ENCODE measurements at regions not wholly inside any gene's neighbourhood (a gene's known extent, or its start where the extent isn't known, plus 50 kb on each side); places are given as distances from the start of the nearest gene placed in this dataset.
"Not testable (repeated sequence)": the region's sequence is repeated elsewhere in the genome, so short reads cannot be mapped to it uniquely, and the experiment has no call there.

DNA sequence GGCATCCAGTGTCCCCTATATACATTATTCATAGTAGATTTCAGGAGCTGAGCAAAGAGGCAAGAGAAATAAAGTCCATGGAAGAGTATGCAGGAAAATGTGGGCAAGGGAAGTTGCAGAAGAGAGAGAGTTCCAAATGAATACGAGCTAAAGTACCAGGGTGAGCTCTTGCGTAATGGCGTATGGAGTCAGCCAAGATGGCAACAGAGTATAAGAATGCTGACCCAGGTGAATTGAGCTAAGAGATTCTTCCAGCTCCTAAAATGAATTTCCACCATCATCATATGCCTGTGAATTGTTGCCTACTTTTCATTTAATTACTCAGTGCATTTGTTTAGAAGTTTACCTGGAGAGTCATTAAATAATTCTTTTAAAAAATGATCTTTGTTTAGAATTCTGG lies 153.2 kb upstream of the CNTNAP4 start:
- H3K4me3 ChIP-seq: no peak overlapping the region
- TF ChIP-seq, protein P1, sequence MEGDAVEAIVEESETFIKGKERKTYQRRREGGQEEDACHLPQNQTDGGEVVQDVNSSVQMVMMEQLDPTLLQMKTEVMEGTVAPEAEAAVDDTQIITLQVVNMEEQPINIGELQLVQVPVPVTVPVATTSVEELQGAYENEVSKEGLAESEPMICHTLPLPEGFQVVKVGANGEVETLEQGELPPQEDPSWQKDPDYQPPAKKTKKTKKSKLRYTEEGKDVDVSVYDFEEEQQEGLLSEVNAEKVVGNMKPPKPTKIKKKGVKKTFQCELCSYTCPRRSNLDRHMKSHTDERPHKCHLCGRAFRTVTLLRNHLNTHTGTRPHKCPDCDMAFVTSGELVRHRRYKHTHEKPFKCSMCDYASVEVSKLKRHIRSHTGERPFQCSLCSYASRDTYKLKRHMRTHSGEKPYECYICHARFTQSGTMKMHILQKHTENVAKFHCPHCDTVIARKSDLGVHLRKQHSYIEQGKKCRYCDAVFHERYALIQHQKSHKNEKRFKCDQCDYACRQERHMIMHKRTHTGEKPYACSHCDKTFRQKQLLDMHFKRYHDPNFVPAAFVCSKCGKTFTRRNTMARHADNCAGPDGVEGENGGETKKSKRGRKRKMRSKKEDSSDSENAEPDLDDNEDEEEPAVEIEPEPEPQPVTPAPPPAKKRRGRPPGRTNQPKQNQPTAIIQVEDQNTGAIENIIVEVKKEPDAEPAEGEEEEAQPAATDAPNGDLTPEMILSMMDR (IDR thresholded peaks at IDR 0.05): no peak
- no peaks in the 10 kb centered on the region for H3K27me3 ChIP-seq (replicated peaks; ENCODE audit: insufficient read depth)
- ATAC-seq (ENCODE audit: insufficient number of reproducible peaks, low FRiP score, low read depth) (no peak), DNase-seq (ENCODE audit: low spot score) (no peak)
- no peaks in the 10 kb centered on the region for H3K4me1 ChIP-seq (ENCODE audit: control insufficient read depth in 1 of 2, low read depth in 2 of 2)
- H3K36me3 ChIP-seq: no peaks in the 10 kb centered on the region
- H3K27ac ChIP-seq: no peak overlapping the region
- H3K9me3 ChIP-seq: no peaks in the 10 kb centered on the region

DNA sequence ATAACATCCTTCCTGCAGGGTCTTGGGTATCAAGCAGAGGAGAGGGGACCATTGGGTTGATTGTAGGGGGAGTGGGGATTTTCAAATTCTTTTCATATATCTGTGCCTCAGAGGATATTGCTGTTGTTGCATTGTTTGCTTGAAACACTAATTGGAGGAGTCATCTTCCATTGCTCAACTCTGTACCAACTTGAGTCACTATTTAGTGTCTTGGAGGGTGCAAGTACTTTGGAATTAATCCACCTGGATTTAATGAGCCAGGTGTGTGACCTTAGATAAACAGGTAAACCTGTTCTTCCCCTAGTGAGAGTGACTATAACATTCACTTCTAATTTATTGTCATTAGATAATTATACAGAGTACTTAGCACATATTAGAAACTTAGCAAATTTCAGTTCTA lies 151.3 kb upstream of the CNTNAP4 start:
- no peak for DNase-seq (ENCODE audit: low spot score)
- no peak overlapping the region for H3K4me3 ChIP-seq
- no peaks in the 10 kb centered on the region for H3K9me3 ChIP-seq
- H3K27ac ChIP-seq: no peak overlapping the region
- no peaks in the 10 kb centered on the region for H3K4me1 ChIP-seq (ENCODE audit: control insufficient read depth in 1 of 2, low read depth in 2 of 2)
- H3K36me3 ChIP-seq: no peaks in the 10 kb centered on the region
- H3K27me3 ChIP-seq (replicated peaks; ENCODE audit: insufficient read depth): no peaks in the 10 kb centered on the region
- TF ChIP-seq, protein P1 (IDR thresholded peaks at IDR 0.05): no peak
- ATAC-seq (ENCODE audit: insufficient number of reproducible peaks, low FRiP score, low read depth): no peak

DNA sequence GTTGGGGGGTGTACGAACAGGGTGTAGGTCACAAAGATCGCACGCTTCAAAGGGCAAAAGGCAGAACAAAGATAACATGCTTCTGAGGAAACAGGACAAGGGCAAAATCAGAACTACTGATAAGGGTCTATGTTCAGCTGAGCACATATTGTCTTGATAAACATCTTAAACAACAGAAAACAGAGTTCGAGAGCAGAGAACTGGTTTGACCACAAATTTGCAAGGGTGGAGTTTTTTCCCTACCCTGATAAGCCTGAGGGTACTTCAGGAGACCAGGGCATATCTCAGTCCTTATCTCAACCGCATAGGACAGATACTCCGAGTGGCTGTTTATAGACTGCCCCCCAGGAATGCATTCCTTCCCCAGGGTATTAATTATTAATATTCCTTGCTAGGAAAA lies 139.1 kb upstream of the CNTNAP4 start:
- H3K4me1 ChIP-seq (ENCODE audit: control insufficient read depth in 1 of 2, low read depth in 2 of 2); H3K27ac ChIP-seq; H3K4me3 ChIP-seq; H3K9me3 ChIP-seq; ATAC-seq (ENCODE audit: insufficient number of reproducible peaks, low FRiP score, low read depth); H3K27me3 ChIP-seq (replicated peaks; ENCODE audit: insufficient read depth); H3K36me3 ChIP-seq; DNase-seq (ENCODE audit: low spot score): not testable (repeated sequence)

DNA sequence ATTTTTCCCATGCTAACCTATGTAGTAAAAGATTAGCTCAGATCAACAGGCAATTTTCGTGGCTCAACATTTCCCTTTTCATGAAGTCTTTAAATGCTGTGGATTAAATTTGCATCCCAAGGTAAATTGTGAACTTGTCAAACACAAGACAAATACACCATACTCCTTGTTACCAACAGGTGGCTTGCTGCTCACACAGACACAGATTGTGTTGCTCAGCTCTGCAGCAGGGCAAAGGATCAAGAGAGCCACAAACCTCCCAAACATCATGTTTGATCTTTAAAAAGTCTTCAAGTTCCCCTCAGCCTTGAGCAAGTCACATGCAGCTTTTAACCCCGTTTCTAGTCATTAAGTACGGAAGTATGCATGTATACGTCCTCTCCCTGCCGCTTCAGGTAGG lies 119.6 kb upstream of the CNTNAP4 start:
- H3K27me3 ChIP-seq (replicated peaks; ENCODE audit: insufficient read depth): no peaks in the 10 kb centered on the region
- H3K36me3 ChIP-seq: no peaks in the 10 kb centered on the region
- H3K27ac ChIP-seq: no peak overlapping the region
- H3K4me3 ChIP-seq: no peak overlapping the region
- H3K9me3 ChIP-seq: no peaks in the 10 kb centered on the region
- no peaks in the 10 kb centered on the region for H3K4me1 ChIP-seq (ENCODE audit: control insufficient read depth in 1 of 2, low read depth in 2 of 2)
- DNase-seq (ENCODE audit: low spot score) (no peak), ATAC-seq (ENCODE audit: insufficient number of reproducible peaks, low FRiP score, low read depth) (no peak)
- TF ChIP-seq, protein P1 (IDR thresholded peaks at IDR 0.05): no peak

DNA sequence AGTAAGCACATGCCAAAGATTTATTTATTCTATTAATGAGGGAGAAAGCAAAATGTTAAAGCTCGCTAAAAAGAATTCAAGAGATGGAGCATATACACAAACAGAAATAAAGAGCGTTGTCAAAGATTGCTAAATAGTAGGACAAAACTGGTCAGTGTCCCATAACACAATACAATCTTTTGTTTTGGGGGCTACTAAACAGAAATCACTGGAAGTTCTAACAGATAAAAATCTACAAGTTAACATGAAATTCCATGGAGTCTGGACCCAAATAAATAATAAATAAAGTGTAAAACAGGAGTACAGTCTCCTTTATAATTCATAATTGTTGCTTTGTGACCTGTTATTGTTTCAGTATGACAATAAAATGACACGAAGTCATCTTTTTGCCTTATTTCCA lies 115.2 kb upstream of the CNTNAP4 start:
- H3K9me3 ChIP-seq: no peaks in the 10 kb centered on the region
- H3K36me3 ChIP-seq: no peaks in the 10 kb centered on the region
- TF ChIP-seq, protein P1 (IDR thresholded peaks at IDR 0.05): no peak
- no peak overlapping the region for H3K27ac ChIP-seq
- no peaks in the 10 kb centered on the region for H3K27me3 ChIP-seq (replicated peaks; ENCODE audit: insufficient read depth)
- no peak overlapping the region for H3K4me3 ChIP-seq
- no peak for DNase-seq (ENCODE audit: low spot score)
- no peaks in the 10 kb centered on the region for H3K4me1 ChIP-seq (ENCODE audit: control insufficient read depth in 1 of 2, low read depth in 2 of 2)
- ATAC-seq (ENCODE audit: insufficient number of reproducible peaks, low FRiP score, low read depth): no peak

DNA sequence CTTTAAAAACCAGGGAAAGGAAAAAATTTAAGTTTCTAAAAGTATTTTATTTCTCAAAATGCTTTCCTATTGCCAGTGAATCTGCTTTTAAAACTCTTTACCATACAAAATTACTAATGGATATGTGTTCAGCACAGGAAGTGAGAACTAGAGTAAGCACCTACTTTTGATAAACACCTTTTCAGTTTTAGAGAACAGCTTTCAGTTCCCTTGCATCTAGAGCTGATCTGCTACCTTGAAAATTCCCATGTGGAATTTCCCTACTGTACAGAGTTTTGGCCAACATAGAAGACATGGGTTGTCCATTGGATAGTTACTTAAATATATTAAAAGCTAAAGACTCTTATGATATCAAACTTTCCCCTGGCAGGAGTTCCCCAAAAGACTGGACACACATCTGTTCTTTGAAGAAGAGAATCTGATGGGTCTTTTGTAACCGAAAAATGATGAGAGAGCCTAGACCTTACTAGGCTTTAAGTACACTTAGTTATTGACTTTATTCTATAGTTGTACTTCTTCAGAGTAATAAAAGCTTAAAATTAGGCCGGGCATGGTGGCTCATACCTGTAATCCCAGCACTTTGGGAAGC lies 112.1 kb upstream of the CNTNAP4 start:
- Histone ChIP-seq H3K4me1 (ENCODE audit: control insufficient read depth in 1 of 2, low read depth in 2 of 2) (no peaks in the 10 kb centered on the region), H3K4me3 (no peak overlapping the region), H3K36me3 (no peaks in the 10 kb centered on the region), H3K27me3 (replicated peaks; ENCODE audit: insufficient read depth) (no peaks in the 10 kb centered on the region), H3K9me3 (no peaks in the 10 kb centered on the region), H3K27ac (no peak overlapping the region)
- TF ChIP-seq, protein P1 (IDR thresholded peaks at IDR 0.05): no peak
- no peak for DNase-seq (ENCODE audit: low spot score)
- no peak for ATAC-seq (ENCODE audit: insufficient number of reproducible peaks, low FRiP score, low read depth)
